Stimulated activated CD4-positive, alpha-beta T cell treated with anti-CD3 and anti-CD28 coated beads, Interleukin-15, amount 100 ng/mL, for 48 hours (primary cell): ENCODE measurements at regions not wholly inside any gene's neighbourhood (a gene's known extent, or its start where the extent isn't known, plus 50 kb on each side); places are given as distances from the start of the nearest gene placed in this dataset.
"Not testable (repeated sequence)": the region's sequence is repeated elsewhere in the genome, so short reads cannot be mapped to it uniquely, and the experiment has no call there.

Source experiments
- DNase-seq, 2 donors: peaks; one replicate each; pipeline ENCODE4 v3.0.0-alpha.2; 2020; ENCODE audit warnings: low read depth in 2 of 2

DNA sequence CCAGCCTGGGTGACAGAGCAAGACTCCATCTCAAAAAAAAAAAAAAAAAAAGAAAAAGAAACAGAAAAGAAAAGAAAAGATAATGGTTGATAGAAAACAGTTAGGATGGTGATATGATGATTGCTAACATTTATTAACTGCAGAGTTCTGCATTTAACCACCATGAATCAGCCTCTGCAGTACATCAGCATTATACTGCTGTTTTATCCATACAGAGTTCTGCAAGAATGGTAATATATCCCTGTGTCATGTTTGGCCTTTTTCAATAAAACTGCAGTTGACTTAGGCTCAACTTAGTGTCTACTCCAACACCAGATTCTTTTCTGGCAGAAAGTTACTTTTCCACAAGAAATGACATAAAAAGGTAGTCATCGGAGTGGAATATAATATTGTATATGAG lies 62.6 kb downstream of the DUSP6 start:
- no peak for DNase-seq

DNA sequence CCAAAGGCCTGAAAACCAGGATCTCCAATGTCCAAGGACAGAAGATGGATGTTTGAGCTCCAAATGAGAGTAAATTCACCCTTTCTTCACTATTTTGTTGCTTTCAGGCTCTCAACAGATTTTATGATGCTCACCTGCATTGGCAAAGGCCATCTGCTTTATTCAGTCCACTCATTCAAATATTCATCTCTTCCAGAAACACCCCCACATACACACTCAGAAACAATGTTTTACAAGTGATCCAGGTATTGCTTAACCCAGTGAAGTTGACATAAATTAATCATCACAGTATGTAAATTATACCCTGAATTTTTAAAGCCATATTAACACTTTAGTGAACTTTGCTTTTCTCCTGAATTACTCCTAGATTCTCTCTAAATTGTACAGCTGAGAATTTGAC lies 63.3 kb downstream of the DUSP6 start:
- DNase-seq: no peak

DNA sequence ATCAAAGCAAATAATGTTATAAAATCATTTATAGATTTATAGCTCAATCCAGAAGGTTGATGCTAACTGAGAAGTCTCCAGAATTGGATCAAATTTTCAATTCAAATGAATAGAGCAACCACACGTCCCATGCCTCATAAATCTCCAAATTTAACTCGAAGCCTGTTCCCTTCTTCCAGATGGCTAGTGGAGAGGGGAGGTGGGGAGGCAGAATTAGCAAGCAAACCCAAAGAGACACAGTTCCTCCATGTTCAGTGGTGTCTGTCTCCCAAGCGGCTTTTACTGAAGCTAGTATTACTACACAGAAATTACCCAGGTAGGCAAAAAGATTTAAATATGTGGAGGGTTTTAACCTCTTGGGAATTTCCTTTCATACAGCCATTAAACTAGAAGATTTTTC lies 65.8 kb downstream of the DUSP6 start:
- DNase-seq: no peak

DNA sequence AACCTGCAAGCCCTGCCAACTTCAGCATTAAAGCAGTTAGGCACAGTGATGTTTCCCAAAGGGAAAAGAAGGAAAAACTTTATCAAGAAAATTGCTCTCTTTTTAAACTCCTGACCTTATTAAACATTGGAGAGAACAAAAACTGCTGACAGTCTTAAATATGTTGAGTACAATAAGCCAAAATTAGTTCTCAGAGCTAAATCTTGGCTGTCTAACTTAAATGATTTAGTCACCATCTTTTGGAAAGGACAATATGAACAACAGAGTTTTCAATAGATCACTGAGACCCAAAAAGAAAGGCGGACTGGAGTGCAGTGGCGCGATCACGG lies 70.8 kb downstream of the DUSP6 start:
- no peak for DNase-seq

DNA sequence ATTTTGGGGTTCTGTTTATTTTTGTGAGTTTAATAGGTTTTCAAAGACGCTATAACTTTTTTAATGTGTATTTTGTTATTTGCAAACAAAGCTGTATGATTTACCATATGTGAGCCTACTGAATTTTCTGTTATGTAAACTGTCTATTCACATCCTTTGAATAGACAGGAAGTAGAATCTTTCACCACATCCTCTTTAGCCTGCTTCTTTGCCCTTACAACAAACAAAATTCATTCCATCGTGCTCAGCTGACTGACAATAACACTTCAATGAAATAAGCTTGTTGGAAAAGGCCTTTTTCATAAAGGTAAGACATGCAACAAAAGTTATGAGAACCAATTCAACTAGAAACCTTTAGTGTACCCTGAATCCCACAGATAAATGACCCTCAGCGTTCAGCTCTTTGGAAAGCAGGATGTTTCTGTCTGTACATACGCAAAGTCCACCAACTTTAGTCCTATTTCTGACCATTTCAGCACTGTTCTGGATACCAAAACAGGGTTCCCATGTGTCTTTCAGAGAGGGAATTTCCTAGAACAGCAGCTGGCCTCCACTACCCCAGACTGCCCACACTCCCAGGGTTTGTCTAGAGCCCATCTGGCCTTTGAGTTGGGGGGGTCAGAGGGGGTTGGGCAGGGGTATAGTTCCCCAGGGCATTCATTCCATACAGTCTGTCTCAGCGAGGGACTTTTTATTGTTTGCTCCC lies 71.3 kb downstream of the DUSP6 start:
- DNase-seq: no peak

DNA sequence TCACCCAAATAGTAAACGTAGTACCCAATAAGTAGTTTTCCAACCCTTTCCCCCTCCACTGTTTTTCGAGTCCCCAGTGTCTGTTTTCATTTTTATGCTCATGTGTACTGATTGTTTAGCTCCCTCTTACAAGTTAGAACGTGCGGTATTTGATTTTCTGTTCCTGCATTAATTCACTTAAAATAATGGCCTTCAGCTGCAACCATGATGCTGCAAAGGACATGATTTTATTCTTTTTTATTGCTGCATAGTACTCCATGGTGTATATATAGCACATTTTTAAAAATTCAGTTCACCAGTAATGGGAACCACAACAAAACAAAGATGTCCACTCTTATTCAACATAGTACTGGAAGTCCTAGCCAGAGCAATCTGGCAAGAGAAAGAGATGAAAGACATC lies 72.8 kb downstream of the DUSP6 start:
- DNase-seq: no peak

DNA sequence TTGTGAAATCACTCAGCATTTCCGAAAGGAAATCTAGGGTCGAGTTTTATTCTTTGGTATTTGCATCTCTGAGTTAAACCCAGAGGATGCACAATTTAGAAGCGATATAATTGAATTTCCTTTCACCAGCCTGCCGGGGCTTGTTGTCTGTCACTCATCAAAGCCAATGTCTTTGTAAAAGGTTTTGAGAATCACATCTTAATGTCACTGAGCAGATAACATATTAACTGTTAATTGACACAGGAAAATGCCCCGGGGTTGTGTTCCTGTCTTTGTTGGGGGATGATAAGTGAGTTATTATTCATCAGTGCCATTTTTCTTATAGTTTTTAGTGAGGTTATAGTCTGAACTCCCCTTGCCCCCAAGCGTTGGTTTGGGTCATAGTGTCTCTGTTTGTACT lies 73.4 kb downstream of the DUSP6 start:
- no peak for DNase-seq

DNA sequence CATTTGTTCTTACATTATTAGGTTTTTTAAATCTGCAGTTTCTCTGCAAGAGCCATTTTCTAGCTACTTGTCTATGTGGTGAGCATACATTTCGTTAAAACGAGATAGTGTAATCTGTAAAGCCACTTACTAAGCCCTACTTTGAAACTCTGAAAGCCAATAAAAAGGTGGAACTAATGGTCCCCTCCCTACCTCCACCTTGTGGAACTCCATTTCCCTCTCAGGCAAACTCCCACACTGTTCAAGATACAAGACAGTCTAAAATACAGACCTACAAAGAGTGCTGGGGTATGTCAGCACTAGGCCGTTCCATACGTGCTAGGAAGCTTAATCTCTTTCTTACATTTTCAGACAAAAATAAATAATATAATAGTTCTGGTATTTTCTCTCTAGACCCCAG lies 74.1 kb downstream of the DUSP6 start:
- no peak for DNase-seq

DNA sequence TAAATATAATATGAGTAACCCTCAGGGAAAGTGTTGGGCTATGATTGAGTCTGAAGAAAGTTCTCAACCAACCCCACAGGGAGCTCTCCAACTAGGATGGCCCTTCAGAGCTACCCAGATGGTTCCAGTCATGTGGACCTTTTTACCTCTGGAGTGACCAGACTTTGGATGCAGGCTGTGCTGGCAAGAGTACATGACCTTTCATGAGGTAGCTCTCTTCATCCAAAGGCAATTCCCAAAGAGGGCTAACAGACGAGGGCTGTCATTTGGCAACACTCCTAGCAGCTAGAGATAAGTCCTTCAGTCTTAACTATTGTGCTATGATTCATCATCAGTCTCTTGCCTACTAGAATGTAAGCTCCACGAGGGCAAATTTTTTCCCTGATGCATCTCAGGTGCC lies 75.4 kb downstream of the DUSP6 start:
- no peak for DNase-seq

DNA sequence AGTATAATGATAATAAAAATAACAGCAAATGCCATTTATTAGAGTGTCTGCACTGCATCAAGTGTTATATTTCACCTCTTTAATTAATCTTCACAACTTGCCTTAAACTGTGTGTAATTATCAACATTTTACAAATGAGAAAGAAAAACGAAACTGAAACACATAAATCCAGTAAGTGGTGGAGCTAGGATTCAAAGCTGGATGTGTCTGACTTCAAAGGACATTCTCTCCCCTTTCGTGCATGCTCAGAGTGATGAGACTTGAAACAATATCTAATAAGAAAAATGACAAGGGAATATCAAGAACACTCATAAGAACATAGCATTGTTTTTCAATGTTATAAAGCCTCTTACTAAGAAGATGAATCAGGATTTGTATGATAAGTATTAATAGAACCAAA lies 78.8 kb downstream of the DUSP6 start:
- no peak for DNase-seq

DNA sequence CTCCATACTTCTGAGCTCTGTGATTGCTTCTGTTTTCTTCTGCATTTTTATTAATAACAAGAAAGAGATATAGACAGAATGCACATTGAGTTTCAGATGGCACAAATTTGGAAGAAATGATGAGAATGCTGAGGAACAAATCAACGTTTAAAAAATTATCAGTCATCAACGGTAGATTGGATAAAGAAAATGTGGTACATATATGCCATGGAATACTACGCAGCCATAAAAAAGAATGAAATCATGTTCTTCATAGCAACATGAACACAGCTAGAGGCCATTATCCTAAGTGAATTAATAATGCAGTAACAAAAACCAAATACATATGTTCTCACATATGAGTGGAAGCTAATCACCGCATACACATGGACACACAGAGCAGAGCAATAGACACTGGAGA lies 81.8 kb downstream of the DUSP6 start:
- DNase-seq: no peak

DNA sequence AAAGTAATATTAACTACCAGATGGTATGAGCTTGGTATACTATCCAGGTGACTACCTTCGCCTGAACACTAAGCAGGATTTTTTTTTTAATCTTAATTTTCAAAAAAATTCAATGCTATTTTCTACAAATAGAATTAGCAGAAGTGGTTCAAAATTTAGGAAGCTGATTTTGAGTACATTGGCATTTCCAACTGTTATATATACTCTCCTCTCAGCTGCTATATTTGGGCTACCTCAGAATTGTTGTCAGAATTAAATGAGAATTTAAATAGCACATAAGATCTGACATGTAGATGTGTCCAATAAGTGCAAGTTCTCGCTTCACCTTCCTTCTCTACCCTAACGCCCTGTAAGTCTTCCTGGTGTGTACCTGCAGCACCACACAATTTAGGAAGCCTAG lies 83.1 kb downstream of the DUSP6 start:
- DNase-seq: no peak

DNA sequence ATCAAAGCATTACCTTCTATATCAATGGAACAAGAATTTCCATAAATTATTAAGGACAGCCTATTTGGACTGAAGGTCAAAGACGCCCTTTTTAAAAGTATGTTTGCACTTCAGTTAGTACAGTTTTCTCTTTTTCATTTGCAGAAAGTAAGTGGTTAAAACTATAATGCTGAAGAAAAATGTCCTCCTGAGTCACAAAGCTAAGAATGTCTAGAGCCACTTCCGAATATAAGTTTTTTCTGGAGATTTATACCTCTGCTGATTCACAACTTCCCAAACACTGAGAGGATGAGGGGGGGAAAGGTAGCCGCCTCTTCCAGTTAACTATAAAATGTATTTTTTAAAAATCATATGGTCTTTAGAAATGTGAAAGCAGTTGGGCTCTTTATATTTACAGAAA lies 84.9 kb downstream of the DUSP6 start:
- no peak for DNase-seq

DNA sequence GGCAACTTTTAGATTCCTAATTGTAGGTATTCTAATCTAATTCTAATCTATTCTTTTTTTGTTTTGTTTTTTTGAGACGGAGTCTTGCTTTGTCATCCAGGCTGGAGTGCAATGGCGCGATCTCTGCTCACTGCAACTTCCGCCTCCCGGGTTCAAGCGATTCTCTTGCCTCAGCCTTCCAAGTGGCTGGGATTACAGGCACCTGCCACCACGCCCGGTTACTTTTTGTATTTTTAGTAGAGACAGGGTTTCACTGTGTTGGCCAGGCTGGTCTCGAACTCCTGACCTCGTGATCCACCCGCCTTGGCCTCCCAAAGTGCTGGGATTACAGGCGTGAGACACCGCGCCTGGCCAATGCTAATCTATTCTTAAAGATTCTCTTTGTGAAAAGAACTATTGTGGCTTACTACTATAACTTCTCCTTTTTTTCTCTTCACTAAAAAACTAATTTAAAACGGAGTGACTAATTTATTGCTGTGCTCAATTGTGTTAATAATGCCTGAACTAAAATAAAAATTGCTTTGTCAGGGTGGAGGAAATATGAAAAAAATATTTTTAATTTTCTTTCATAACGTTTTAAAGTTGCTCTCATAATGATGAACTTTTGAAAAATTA lies 85.6 kb downstream of the DUSP6 start:
- not testable (repeated sequence) for DNase-seq

DNA sequence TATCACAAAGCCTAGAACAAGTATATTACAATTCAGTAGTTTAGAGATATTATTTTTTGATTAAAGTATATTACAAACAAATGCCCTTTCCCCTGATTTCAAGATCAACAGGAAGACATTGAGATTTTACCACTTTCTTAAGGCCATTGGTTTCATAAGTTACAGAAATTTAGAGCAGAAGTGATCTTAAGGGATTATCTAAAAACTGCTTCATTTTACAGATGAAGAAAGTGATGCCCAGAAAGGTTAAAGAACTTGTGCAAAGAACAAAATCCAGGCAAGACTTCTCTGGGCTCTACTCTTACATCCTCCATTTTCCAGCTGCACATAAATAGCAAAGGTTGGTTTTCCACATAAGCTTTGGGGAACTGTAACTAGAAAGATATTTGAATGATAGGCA lies 87.5 kb downstream of the DUSP6 start:
- no peak for DNase-seq

DNA sequence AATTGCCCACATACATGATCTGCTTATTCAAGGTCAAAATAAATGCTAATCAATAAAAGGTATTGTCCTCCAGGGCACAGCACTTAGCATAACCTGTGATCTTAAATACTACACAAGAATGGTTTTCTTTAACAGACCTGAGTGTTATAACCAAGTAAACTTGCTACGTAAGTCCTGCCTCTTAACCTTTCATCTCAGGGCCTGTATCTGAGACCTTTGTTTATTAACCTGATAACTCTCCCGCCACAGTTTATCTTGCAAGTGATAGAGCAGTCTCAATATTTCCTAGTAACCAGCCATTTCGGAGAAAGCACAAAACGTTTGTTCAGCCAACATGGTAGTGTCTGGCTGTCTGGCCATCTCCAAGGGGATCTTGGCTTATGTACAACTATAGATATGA lies 88.4 kb downstream of the DUSP6 start:
- no peak for DNase-seq

DNA sequence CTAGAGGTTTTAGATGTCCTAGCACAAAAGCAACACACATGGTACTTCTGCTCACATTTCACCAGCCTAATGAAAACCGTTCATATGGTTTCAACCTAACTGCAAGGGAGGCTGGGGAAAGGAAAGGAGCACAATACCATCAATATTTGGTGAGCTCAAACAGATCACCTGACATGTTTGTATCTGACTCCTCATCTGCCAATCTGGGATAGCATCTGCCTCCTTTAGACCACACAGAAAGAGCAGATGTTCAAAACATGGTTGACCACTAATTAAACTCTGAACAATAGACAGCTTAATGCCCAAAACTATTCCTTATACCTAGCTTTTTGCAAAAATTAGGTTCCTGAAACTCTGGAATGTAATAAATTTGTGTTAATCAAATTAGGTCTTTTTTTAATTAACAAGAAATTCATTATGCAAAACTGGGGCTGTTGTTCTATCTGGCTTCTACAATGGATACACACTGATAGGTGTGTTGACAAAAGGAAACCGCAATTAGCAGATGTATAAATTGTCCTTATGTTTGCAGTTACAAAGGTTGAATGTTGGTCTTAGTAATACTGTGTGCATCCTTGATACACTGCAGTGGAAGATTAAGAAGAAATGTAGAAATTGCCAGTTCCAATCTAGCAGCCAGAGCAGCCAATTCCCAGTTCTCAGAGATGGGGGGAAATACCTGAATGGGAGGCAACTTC lies 89.3 kb downstream of the DUSP6 start:
- no peak for DNase-seq

DNA sequence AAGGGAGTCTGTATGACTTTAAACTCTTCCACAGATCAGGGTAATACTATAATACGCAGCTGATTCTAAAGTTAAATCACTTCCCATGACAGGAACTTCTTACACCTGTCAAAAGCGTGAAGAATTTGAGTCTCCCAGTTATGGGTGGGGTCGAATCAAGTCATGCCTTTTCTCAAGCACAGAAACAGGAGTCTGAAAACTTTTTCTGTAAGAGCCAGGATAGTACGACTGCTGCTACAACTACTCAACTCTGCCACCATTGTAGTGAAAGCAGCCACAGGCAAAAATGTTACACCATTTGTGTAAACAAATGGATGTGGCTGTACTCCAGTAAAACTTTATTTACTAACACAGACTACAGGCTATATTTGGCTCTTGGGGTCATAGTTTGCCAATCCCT lies 90.3 kb downstream of the DUSP6 start:
- no peak for DNase-seq

DNA sequence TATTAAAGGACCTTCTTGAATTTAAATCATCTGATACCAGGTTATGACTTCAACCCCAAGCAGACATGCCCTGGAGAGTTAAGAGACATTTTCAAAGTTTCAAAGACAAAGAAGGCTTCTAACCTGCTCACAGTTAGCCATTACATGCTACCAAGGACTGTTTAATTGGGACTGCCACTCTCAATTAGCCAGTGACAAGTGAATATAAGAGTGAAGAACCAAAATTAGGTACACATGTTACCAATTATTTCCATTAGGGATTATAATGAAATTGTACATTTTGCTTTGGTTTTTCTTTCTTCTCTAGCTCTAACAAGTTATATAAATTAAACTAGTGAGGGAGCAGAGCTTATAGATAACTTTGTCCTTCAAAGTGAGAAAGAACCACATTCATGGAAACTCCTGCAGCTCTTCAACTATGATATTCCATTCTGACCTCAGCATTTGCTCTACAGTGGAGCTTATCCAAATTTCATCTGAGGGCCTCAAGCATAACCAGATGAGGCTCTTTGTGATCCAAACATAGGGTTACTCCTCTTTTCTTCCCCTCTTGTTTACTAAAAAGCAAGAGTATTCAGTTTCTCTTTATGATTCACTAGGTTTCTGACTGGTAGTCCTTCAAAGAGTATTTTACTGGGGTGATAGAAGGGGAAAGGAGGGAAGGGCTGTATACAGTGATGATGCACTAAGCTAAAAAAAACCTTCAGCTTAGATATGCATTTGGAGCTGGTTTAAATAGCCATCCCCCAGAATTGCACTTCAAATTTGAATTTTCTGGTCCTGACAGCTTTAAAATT lies 91.3 kb downstream of the DUSP6 start:
- DNase-seq: no peak

DNA sequence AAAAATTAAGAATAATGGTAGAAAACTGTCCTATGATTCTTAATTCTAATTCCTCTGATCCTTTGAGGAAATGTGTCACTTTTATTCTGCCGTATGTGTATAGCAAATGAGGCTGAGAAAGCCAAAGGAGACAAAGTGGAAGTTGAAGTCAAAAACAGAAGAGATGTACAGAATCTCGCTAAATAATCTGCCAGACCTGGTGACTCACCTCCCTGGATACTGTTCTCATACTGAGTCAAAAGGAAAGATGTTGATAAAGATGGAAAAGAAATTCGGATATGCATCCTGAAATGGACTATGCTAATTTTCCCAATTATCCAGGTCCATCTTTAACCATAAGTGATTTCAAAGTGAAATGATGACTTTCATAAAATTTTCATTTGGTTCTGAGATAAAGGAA lies 92.5 kb downstream of the DUSP6 start:
- no peak for DNase-seq

DNA sequence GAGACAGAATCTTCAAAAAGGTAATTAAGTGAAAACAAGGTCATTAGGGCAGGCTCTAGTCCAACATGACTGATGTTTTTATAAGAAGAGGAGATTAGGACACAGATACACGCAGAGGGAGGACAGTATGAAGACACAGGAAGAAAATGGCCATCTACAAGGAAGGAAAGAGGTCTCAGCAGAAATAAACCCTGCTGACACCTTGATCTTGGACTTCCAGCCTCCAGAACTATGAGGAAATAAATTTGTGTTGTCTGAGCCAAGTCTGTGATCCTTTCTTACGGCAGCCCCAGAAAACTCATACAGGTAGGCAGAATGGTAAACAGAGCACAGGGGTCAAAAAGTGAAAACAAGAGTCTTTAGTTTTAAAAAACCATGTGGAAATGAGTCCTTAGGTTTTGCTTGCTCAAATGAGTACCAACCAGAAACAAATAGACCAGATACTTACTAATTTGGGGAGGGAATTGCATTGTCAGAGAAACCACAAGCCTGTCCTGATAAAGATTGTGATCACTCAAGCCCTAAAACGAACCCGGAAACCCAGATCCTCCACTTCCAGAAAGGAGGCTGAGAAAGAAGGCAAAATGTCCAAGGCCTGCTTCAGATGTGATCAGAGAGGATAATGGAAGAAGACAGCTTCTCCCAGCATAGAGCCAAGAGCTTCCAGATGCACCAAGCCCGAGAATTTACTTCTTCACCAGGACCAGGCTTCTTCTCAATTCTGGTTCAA lies 93.9 kb downstream of the DUSP6 start:
- DNase-seq: no peak

DNA sequence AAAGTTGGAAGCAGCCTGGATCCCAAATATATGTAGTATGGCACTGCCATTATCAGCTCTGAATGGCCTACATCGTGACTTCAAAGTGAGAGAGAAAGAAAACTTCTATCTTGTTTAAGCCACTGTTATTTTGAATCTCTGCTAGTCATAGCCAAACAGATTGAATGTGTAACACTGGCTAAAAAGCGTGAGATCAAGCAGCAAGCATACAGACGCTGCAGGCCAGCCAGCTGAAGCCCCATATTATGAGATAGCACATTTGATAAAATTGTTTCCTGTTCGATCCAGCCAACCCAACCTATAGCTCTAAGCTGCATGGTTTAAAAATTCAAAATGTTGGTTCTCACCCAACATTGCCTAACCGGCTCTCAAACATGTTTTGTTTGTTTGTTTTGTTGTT lies 95.0 kb downstream of the DUSP6 start:
- DNase-seq: no peak
